ENCODE measurements at regions not wholly inside any gene's neighbourhood (a gene's known extent, or its start where the extent isn't known, plus 50 kb on each side); places are given as distances from the start of the nearest gene placed in this dataset.

GRCh38 chr7:155223021-155223420 is 74.7 kb upstream of the INSIG1 start:
- peaks cover 0 to 91% (median 0%) of the 10 kb centered on the region in 4 donors for H3K27me3 ChIP-seq
- TF ChIP-seq POLR2A (IDR thresholded peaks at IDR 0.05) (no peak), CTCF (IDR thresholded peaks at IDR 0.05) (no peak)

GRCh38 chr7:155223503-155223902 is 74.2 kb upstream of the INSIG1 start:
- Histone ChIP-seq H3K27ac (no peak overlapping the region), H3K9me3 (no peaks in the 10 kb centered on the region), H3K27me3 (peaks cover 0 to 91% (median 0%) of the 10 kb centered on the region in 4 donors), H3K4me3 (no peak overlapping the region), H3K4me1 (peaks cover 0 to 13% (median 0%) of the 10 kb centered on the region in 3 donors), H3K36me3 (no peaks in the 10 kb centered on the region)
- DNase-seq: no peak
- intact Hi-C loops (cut with DNase I): no loop called here
- TF ChIP-seq CTCF (IDR thresholded peaks at IDR 0.05) (no peak), POLR2A (IDR thresholded peaks at IDR 0.05) (no peak)
- WGBS, 2 donors: 81 to 85% methylated on average over 3 of the region's 3 CpGs

More at GRCh38 chr7:155223021-155223420, 74.7 kb upstream of the INSIG1 start:
- H3K9me3 ChIP-seq: no peaks in the 10 kb centered on the region
- no peak for DNase-seq
- no peak overlapping the region for H3K4me3 ChIP-seq
- peaks cover 0 to 13% (median 0%) of the 10 kb centered on the region in 3 donors for H3K4me1 ChIP-seq
- intact Hi-C loops (cut with DNase I): no loop called here
- no peaks in the 10 kb centered on the region for H3K36me3 ChIP-seq
- H3K27ac ChIP-seq: no peak overlapping the region
- WGBS, 2 donors: 90 to 91% methylated on average over 12 of the region's 12 CpGs

GRCh38 chr7:155224116-155224811 is 73.4 kb upstream of the INSIG1 start:
- Histone ChIP-seq H3K27ac (no peak overlapping the region), H3K27me3 (peaks cover 0 to 91% (median 0%) of the 10 kb centered on the region in 4 donors), H3K9me3 (no peaks in the 10 kb centered on the region), H3K4me1 (peaks cover 0 to 13% (median 0%) of the 10 kb centered on the region in 3 donors), H3K4me3 (no peak overlapping the region), H3K36me3 (no peaks in the 10 kb centered on the region)
- intact Hi-C loops (cut with DNase I): no loop called here
- 31 to 38% methylated on average over 9 to 10 of the region's 12 CpGs for WGBS, 2 donors
- TF ChIP-seq CTCF (IDR thresholded peaks at IDR 0.05): no peak
- no peak for TF ChIP-seq POLR2A (IDR thresholded peaks at IDR 0.05)
- no peak for DNase-seq

- H3K27me3 ChIP-seq: peaks cover 0 to 92% (median 0%) of the 10 kb centered on the region in 4 donors
- peaks cover 0 to 13% (median 0%) of the 10 kb centered on the region in 3 donors for H3K4me1 ChIP-seq
- intact Hi-C loops (cut with DNase I): no loop called here
- no peak overlapping the region for H3K4me3 ChIP-seq
- TF ChIP-seq CTCF (IDR thresholded peaks at IDR 0.05) (no peak), POLR2A (IDR thresholded peaks at IDR 0.05) (no peak)
- no peak overlapping the region for H3K27ac ChIP-seq
- H3K9me3 ChIP-seq: no peaks in the 10 kb centered on the region
- WGBS, 2 donors: 76 to 82% methylated on average over 10 to 11 of the region's 11 CpGs
- DNase-seq: no peak
- H3K36me3 ChIP-seq: no peaks in the 10 kb centered on the region
Measured at GRCh38 chr7:155225095-155225494, 72.6 kb upstream of the INSIG1 start.

GRCh38 chr7:155225516-155225915 is 72.2 kb upstream of the INSIG1 start:
- intact Hi-C loops (cut with DNase I): no loop called here
- 91 to 95% methylated on average over 8 to 10 of the region's 14 CpGs for WGBS, 2 donors

More at GRCh38 chr7:155225516-155225915, 72.2 kb upstream of the INSIG1 start:
- Histone ChIP-seq H3K36me3 (no peaks in the 10 kb centered on the region), H3K27me3 (peaks cover 0 to 88% (median 0%) of the 10 kb centered on the region in 4 donors), H3K9me3 (no peaks in the 10 kb centered on the region), H3K4me1 (peaks cover 0 to 13% (median 0%) of the 10 kb centered on the region in 3 donors), H3K27ac (no peak overlapping the region), H3K4me3 (no peak overlapping the region)
- DNase-seq: no peak
- no peak for TF ChIP-seq POLR2A (IDR thresholded peaks at IDR 0.05)
- TF ChIP-seq CTCF (IDR thresholded peaks at IDR 0.05): no peak

Data from esophagus squamous epithelium (tissue), 5 donors.